HG02571 (cell line): ENCODE measurements at regions not wholly inside any gene's neighbourhood (a gene's known extent, or its start where the extent isn't known, plus 50 kb on each side); places are given as distances from the start of the nearest gene placed in this dataset.

ENCODE experiments used
- ATAC-seq: cut with Tn5 transposase; IDR thresholded peaks from one replicate; pipeline ENCODE4 v1.9.1; 2021; ENCODE audit warnings: mild to moderate bottlenecking, moderate library complexity; ENCODE audit not compliant: unreplicated experiment

DNA sequence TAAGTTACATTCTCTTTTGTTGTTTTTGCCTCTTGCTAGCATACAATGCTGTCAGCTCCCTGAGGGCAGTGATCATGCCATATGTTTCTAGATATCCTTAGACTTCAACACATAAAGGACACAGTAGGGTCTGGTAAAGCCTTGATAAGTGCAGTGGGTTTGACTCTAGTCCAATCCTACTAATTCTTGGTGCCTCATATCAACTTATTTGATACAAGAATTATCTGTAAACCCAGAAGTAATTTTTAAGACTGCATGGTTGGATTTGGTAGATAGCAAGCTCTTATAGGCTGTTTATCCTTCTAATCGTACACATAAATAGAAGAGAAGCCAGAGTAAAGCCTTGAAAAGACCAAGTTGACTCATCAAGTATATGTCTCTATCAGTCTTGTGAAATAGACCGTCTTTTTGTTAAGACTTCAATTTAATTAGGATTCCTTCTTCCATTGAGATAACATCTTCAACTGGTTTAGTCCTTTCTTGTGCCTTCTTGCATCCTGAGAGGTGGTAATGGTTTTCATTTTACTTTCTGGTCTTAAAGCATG is 265.6 kb upstream of the CDIN1 start:
- no peak for ATAC-seq

DNA sequence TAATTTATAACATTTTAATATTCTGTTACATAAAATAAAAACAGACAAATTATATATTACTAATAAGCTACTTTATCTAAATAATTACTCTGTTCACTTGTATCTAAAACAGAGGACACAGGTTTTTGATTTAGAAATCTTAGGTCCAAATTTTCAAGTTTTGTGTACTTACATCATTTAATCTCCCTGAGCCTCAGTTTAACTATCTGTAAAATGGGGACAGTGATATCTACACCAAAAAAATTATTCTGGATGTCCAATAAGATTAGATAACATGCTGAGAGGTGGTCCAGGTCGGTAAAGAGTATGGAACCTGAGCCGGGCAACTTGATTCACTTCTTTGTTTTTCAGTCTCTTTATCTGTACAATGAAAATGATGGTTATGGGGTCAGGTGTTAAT is 263.8 kb upstream of the CDIN1 start:
- no peak for ATAC-seq

DNA sequence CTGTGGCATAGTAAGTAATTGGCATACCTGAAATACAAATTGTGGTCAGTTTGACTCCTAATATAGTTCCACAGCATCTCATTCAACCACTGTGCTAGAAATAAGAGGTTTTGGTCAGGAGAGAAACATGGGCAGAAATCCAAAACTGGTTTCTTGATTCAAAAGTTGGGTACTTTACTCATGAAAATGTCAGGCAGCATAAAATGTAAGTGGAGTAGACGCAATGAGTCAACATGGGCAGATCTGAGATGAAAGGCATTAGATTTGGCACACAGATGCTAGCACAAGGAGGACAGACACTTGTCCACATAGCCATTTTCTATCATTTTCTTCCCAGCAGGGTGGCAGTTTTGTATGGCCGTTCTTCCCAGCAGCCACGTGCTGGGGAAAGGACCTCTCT is 255.8 kb upstream of the CDIN1 start:
- no peak for ATAC-seq

DNA sequence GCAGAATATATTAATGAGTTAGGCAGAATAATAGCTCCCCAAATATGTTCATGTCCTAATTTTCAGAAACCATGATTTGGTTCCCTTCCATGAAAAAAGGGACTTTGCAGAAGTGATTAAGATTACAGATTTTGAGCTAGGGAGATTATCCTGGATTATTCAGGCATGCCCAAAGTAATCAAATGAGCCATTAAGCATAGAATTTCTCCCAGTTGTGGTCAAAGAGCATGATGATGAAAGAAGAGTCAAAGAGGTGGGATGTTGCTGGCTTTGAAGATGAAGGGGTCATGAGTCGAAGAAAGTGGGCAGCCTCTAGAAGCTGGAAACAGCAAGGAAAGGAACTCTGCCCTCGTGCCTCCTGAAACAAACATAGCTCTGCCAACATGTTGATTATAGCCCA is 254.2 kb upstream of the CDIN1 start:
- no peak for ATAC-seq

DNA sequence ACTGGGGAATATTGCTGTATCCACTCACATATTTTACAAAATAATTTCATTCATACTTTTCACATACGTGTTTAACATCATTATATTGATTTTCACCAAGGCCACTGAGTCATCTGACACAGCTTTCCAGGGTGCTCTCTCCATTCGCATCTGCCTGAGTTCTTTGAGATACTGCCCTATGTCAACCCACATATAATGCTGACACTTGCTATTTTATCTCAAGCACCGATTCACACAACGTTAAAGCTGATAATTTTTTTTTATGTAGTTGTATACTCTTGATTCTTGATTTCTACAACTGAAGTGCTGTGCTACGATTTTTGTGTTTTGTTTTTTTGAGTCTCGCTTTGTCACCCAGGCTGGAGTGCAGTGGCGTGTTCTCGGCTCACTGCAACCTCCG is 249.8 kb upstream of the CDIN1 start:
- ATAC-seq = no peak

DNA sequence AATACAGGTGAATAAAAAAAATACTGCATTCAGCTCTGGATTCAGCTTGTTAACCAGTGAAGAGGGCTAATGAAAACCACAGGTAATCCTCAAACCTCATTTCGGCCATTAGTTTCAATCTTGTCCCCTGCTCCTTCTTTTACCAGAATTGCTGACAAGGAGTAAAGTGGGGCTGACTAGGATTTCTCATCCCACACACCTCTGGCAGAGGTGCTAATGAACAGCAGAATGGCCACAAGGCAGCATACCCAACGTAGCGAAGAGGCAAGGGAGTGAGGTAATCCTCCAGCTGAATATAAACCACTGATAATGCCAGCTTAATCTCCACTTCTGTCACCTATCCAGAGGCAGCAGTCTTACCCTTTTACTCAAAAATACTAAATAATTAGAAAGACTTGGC is 248.8 kb upstream of the CDIN1 start:
- ATAC-seq = no peak

DNA sequence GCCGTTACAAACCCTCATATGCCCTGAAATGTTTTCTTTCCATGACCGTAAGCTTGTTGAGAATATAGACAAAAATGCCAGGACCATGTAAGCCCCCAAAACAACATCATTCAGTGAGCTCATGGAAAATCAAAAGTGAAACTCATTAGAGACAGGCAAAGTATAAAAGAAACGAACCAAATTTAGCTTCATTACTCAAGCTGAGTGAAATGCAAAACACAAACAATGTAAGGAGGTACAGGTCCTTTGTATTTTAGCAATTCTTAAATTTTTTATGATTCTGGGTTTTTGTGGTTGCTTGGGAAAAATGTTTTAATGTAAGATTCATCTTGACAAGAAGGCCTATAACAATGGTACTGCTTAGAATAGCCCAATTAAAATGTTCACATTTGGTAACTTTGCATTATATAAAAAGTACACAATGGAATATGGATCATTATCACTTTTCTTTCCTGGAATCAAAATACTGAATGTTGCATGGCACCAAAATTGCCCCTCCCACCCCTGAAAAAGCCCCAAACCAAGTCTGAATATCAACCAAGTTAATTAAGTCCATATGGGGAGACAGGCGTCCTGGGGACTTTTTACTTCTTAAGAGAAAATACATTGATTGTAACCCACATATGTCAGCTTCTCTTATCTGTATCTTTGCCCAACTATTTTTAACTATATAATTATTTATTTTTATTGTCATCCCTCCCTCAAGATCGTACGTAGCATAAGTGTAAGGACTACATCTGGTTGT is 247.7 kb upstream of the CDIN1 start:
- no peak for ATAC-seq

DNA sequence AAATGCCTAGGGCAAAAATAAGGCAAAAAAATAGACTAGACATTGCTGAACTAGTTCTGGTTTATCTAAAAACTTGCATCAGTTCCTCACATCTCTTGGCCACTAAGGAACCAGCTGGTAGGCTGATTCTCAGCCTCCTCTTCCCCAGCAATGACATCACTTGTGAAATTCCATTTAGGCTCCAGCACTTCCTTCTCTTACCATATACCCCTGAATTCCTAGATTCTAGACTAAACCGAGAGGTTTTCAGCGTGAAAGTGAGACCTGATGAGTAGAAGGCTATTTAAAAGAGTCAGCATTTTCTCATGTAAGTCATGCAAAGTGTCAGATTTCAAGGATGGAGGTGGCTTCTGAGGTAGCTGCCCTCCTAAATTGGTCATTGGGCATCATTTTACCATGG is 247.1 kb upstream of the CDIN1 start:
- ATAC-seq = no peak

DNA sequence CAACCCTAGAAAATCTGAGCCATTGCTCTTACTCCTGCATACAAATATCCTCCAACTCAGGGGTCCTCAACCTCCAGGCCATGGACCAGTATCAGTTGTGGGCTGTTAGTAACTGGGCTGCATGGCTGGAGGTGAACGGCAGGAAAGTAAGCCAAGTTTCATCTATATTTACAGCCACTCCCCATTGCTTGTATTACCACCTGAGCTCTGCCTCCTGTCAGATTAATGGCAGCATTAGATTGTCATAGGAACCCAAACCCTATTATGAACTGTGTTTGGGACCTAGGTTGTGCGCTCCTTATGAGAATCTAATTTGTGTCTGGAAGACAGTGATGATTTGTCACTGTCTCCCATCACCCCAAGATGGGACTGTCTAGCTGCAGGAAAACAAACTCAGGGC is 246.5 kb upstream of the CDIN1 start:
- no peak for ATAC-seq

DNA sequence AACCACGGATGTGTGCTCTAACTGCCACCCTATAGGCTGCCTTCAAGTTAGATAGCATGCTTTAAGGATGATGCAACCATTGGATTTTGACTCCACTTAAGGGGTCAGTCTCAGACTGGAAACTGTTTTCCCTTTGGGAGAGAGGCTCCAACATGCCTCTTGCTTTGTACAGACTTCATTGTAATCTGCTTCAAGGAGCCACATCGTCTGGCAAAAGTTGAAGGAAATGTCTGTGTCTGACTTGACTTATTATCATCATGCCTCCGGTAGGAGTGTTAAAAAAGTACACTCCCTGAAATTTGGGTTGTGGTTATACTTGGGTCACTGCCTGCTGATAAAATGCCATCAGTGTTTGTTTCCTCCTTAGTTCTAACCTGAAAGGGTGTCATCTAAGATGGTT is 245.4 kb upstream of the CDIN1 start:
- ATAC-seq = no peak

DNA sequence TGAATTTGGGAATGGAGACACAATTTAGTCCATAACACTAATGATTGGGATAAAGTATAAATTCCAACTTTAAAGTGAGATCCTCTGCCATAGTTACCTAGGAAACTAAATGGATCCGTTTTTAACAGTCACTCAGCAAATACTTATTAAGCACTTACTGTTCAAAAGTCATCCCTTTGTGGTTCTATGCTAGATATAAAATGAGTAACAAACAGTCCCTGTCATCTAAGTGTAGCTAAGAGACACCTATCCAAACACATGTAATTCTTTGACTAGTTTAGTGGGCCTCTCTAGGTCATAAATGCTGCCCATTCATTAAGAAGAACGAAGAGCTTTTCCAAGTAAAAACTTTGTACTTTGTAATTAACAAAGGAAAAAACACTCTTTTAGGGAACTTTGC is 244.2 kb upstream of the CDIN1 start:
- no peak for ATAC-seq

DNA sequence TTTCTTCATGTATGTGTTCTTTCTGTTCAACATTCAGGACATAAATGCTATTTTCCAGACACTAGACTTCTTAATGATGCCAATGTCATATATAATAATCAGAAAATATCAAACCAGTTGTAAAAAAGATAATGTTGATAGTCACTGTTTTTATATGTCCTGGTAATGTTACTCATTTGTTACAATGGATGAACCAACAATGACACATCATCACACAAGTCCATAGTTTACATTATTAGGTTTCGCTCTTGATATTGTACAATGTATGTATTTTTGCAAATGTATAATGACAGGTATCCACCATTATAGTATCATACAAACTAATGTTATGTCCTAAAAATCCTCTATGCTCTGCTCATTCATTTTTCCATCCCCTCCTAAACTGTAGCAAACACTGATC is 243.8 kb upstream of the CDIN1 start:
- ATAC-seq = no peak

DNA sequence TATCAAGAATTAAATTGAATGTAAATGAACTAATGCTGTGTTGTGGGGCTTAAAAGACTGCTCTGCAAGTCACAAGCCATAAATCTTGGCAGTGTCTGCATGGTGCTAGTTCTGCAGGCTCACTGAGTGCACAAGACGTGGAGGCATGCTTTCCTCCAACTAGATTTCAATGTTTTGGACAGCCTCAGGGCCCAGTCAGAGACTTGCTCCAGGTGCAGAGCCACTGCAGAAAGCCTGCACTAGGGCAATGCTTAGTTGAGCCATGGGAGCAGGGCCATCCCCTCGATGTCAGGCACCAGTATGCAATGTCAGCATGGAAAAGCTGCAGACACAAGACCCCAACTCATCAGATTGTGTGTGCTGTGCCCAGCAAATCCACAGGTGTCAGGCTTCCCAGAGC is 234.5 kb upstream of the CDIN1 start:
- ATAC-seq = no peak

DNA sequence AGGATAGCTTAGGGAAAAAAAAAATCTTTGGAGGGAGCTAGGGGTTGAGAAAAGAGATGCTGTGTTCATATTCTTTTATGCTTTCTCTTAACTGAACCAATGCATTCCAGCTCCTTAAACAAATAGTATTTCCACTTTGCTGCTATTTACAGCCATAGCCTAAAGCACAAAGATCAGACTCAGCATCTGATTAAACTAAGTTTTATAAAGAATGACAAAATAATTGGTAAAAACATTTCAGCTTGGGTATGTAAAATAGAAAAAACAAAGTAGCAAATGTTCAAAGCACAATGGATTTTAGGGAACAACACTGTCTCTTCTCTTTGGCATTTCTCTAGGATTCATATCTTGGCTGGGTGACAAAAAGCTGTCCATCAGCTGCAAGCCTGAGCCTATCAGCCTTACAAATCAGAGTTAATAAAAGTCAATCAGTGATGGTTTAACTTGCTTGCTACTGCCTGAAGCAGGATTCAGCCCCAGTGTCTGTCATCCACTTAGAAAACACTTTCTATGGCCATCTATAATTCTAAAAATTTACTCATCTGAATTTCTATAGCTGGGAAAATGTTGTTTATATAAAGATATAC is 232.1 kb upstream of the CDIN1 start:
- no peak for ATAC-seq

DNA sequence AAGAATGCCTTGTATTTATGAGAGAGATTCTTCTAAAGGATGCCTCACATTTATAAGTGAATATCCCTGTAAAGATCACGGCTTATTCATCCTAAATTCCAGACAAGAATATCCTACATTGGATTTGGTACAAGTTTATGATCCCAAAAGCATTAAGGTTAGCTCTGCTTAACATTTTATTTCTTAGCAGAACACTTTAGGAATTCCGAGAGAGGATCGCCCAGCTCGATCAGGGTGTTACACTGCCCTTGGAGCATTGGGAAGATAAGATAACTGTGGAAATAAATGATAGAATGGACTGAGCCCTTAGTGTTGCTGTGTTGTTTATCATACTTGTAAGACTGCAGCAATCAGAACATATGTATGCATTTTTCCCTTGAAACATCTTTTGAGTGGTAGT is 223.0 kb upstream of the CDIN1 start:
- ATAC-seq = no peak

DNA sequence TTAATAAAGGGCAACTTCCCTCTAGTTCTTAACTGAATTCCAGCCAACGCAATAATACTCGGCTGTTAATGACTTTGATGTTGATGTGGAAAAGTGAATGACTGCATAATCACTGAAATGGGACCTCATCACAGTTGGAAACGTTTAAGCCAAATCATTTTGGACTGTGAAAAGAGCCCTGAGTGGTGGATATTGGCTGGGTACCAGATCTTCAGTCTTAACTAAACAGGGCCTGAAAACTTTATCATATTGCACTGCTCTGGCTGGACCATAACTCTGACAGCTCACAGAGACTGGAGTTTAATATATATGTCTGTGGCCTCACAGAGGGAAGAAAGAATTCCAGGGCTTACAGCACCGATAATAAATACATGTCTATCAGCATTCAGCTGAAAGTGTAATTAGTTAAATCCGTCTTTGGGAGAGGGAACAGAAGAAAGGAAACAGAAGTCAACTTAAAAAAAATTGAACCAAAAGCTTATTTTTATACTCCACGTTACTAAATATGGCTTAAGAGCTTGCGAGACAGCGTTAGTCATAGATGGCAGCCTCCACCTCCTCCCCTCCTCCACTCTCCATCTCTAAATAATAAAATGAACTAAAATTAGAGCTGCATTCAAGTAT is 222.3 kb upstream of the CDIN1 start:
- ATAC-seq = no peak

DNA sequence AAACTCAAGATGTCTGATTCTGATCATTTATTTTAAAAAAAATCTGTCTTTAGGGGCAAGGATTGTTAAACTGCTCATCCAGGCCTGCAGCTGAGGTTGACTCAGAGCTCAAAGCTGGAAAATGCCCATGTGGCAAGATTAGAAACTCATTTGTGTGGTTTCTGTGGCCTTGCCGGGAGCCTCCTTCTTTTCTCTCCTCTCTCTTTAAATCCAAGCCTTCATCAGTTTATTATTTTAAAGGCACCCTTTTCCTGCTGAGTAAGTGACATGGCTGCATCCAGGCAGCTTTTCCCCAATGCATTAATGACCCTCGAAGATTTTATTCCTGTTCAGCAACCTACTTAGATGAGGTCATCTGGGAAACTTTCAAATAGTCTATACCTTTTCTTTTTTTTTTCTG is 221.3 kb upstream of the CDIN1 start:
- ATAC-seq = no peak

DNA sequence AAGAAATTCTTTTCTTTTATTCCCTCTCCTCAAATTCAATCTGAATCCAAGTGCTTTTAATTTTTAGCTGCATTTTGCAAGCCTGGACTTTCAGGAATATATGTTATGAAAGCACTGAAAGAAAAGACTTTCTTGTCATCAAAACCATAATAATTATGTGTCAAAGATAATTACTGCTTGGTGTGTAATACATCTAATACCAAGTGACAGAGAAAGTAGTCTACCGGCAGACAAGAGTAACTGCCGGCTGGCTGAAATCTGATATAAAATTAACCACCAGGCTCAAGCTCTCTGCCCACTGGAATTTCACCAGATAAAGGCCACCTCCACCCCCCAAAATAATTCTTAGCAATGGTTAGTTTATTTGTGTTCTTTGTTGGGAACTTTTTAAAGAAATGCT is 220.9 kb upstream of the CDIN1 start:
- no peak for ATAC-seq

DNA sequence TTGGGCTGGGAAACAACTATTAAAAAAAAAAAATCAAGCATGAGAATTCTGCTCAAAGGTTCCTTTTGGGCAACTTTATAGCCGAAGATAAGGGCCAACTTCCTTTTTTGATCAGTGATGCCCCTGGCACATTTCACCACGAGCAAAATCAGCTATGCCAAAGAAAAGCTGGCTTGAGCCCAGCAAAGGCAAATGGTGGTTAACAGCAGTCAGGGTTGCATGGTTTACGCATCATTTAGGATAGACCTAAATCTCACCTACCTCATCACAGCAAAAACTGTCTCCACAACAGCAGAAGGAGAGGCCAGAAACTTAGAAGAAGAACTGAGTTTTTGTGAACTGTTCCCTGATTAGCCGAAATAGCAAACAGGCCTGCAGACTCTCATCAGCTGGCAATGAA is 220.1 kb upstream of the CDIN1 start:
- ATAC-seq = no peak

DNA sequence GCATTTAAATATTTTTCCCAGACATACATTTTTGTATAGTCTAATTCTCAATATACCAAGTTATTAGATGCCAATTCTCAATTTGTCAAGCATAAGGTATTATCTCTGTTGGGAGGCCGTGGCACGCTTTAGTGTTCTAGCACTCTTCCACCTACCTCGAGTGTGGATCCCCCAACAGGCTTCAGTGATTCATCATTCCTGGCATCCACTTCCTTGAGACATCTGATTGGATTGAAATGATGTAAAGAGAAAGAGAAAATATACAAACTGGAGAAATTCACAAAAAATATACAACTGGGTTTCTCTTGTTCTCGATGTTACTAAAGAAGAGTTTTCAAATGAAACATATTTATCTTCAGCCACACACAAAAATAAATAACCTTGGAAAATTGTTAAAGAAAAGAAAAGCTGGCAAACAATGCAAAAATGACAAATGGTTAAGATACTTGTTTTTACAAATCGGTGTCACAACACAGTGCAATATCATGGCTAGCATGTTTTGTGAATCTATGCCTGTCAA is 218.0 kb upstream of the CDIN1 start:
- ATAC-seq = no peak

DNA sequence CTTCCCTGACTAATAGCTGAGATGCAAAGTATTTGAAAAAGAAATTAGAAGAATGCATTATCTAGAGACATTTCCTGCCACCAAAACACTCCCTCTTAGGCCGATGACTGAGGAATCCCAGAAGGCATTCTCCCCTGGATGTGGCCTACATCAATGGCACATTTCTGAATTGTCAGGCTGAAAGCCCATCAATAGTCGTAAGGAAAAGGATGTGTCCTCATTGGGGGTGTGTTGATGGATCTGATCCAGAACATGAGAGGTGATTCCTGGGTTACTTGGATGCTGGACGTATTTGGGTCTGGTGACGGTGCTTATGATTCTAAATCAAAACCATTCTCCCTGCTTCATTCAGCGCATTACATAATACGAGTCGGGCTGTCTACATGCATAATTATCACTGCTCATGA is 216.9 kb upstream of the CDIN1 start:
- no peak for ATAC-seq

DNA sequence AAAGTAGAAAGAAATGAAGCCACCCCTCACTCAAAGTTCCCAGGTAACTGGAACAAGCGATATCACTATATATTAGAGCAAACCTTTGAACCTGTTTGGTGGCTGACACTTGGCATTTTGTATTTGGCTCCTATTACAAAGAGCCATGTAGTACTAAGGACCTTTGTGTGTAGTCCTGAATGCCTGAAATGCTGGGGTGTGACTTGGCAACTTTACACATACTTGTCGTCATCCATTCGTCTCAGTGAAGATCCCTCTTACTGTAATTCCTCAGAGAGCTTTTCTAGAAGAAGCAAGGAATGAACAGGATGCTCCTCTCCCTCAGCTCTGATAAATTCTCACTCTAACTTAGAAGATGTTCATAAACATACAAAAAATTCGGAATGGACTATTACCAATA is 216.1 kb upstream of the CDIN1 start:
- no peak for ATAC-seq
